ENCODE measurements at regions not wholly inside any gene's neighbourhood (a gene's known extent, or its start where the extent isn't known, plus 50 kb on each side); places are given as distances from the start of the nearest gene placed in this dataset.

DNA sequence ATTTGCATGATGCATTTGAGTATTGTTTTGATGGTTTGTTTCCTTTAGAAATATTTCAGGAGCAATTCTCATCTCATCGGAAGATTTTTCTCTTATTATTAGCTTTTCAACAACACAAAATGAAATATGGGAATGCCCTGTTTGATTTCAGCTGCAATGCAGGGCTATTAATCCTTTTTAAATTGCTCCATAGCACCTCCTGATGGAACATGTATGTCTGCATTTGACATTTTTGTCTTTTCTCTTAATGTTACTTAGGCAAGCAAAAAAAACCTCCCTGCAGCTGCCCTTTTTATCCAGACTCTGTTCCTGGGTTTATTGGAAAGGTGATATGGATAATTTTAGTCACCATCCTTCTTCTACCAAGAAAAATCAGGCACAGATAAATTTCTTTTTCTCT is 895.8 kb downstream of the RPS29 start:
- Histone ChIP-seq H3K36me3 (no peaks in the 10 kb centered on the region), H3K9me3 (no peaks in the 10 kb centered on the region), H3K27ac (no peak overlapping the region), H3K4me1 (ENCODE audit: control insufficient read depth in 1 of 2, low read depth in 2 of 2) (no peaks in the 10 kb centered on the region), H3K4me3 (no peak overlapping the region), H3K27me3 (replicated peaks; ENCODE audit: insufficient read depth) (no peaks in the 10 kb centered on the region)
- ATAC-seq (ENCODE audit: insufficient number of reproducible peaks, low FRiP score, low read depth): no peak
- DNase-seq (ENCODE audit: low spot score): no peak
- TF ChIP-seq, protein P1, sequence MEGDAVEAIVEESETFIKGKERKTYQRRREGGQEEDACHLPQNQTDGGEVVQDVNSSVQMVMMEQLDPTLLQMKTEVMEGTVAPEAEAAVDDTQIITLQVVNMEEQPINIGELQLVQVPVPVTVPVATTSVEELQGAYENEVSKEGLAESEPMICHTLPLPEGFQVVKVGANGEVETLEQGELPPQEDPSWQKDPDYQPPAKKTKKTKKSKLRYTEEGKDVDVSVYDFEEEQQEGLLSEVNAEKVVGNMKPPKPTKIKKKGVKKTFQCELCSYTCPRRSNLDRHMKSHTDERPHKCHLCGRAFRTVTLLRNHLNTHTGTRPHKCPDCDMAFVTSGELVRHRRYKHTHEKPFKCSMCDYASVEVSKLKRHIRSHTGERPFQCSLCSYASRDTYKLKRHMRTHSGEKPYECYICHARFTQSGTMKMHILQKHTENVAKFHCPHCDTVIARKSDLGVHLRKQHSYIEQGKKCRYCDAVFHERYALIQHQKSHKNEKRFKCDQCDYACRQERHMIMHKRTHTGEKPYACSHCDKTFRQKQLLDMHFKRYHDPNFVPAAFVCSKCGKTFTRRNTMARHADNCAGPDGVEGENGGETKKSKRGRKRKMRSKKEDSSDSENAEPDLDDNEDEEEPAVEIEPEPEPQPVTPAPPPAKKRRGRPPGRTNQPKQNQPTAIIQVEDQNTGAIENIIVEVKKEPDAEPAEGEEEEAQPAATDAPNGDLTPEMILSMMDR (IDR thresholded peaks at IDR 0.05): no peak

GRCh38 chr14:48686650-48687049 is 899.5 kb downstream of the RPS29 start:
- H3K9me3 ChIP-seq: no peaks in the 10 kb centered on the region
- no peak overlapping the region for H3K27ac ChIP-seq
- H3K27me3 ChIP-seq (replicated peaks; ENCODE audit: insufficient read depth): no peaks in the 10 kb centered on the region
- TF ChIP-seq, protein P1 (IDR thresholded peaks at IDR 0.05): no peak
- no peak for ATAC-seq (ENCODE audit: insufficient number of reproducible peaks, low FRiP score, low read depth)
- no peaks in the 10 kb centered on the region for H3K4me1 ChIP-seq (ENCODE audit: control insufficient read depth in 1 of 2, low read depth in 2 of 2)
- H3K36me3 ChIP-seq: no peaks in the 10 kb centered on the region
- no peak overlapping the region for H3K4me3 ChIP-seq
- no peak for DNase-seq (ENCODE audit: low spot score)

DNA sequence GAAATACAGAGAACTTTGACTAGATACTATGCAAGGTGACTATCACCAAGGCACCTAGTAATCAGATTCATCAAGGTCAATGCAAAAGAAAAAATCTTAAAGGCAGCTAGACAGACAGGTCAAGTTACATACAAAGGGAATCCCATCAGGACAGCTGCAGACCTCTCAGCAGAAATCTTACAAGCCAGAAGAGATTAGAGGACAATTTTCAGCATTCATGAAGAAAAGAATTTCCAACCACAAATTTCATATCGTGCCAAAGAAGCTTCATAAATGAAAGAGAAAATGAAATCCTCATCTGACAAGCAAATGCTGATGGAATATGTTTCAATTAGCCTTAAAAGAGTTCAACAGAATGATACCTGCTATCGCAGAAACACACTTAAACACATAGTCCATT is 913.7 kb downstream of the RPS29 start:
- TF ChIP-seq, protein P1 (IDR thresholded peaks at IDR 0.05): no peak
- Histone ChIP-seq H3K9me3 (no peaks in the 10 kb centered on the region), H3K27ac (no peak overlapping the region), H3K27me3 (replicated peaks; ENCODE audit: insufficient read depth) (no peaks in the 10 kb centered on the region), H3K36me3 (no peaks in the 10 kb centered on the region), H3K4me3 (no peak overlapping the region), H3K4me1 (ENCODE audit: control insufficient read depth in 1 of 2, low read depth in 2 of 2) (no peaks in the 10 kb centered on the region)
- ATAC-seq (ENCODE audit: insufficient number of reproducible peaks, low FRiP score, low read depth) (no peak), DNase-seq (ENCODE audit: low spot score) (no peak)

GRCh38 chr14:48670939-48671338 is 915.2 kb downstream of the RPS29 start:
- DNase-seq (ENCODE audit: low spot score) (no peak), ATAC-seq (ENCODE audit: insufficient number of reproducible peaks, low FRiP score, low read depth) (no peak)
- no peaks in the 10 kb centered on the region for H3K4me1 ChIP-seq (ENCODE audit: control insufficient read depth in 1 of 2, low read depth in 2 of 2)
- H3K4me3 ChIP-seq: no peak overlapping the region
- H3K9me3 ChIP-seq: no peaks in the 10 kb centered on the region
- no peaks in the 10 kb centered on the region for H3K36me3 ChIP-seq
- TF ChIP-seq, protein P1 (IDR thresholded peaks at IDR 0.05): no peak
- no peaks in the 10 kb centered on the region for H3K27me3 ChIP-seq (replicated peaks; ENCODE audit: insufficient read depth)
- no peak overlapping the region for H3K27ac ChIP-seq

DNA sequence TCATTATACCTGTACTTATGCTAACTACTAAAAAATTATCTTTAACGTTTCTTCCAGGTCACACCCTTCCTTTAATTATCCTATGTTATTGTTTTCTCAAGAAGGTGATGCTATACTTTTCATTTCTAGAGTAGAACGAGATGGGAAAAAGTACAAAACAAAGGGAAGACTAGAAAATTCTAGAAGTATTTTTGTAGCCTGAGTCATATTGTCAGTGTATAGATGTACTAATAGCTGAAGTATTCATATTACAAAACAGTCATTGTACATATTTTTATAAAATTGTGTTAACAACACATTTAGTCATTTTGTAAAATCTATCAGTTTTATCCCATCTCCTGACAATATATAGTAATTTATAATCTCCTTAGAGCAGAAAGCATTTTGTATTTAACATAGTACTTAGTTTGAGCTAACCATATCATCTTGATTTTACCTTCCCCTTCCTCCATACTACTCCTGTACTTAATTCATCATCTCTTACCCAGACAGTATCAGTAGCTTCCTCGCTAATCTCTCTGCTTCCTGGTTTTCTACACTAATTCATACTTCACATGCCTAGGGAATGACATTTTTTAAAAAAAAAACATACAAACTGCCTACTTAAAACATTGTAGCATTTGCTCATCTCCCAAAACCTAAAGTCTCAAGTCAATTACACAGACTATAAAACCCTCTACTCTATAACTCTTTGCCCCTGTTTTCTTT is 920.9 kb downstream of the RPS29 start:
- no peaks in the 10 kb centered on the region for H3K36me3 ChIP-seq

More for the DNA sequence above, 920.9 kb downstream of the RPS29 start:
- Histone ChIP-seq H3K27me3 (replicated peaks; ENCODE audit: insufficient read depth) (no peaks in the 10 kb centered on the region), H3K4me1 (ENCODE audit: control insufficient read depth in 1 of 2, low read depth in 2 of 2) (no peaks in the 10 kb centered on the region), H3K27ac (no peak overlapping the region), H3K9me3 (peaks cover 4% of the 10 kb centered on the region), H3K4me3 (no peak overlapping the region)
- TF ChIP-seq, protein P1 (IDR thresholded peaks at IDR 0.05): no peak
- DNase-seq (ENCODE audit: low spot score) (no peak), ATAC-seq (ENCODE audit: insufficient number of reproducible peaks, low FRiP score, low read depth) (no peak)
